ENCODE measurements at regions not wholly inside any gene's neighbourhood (a gene's known extent, or its start where the extent isn't known, plus 50 kb on each side); places are given as distances from the start of the nearest gene placed in this dataset.

- Histone ChIP-seq H3F3A (replicated peaks; ENCODE audit: low read depth) (no peaks in the 10 kb centered on the region), H4K20me1 (replicated peaks; ENCODE audit: insufficient read depth) (no peaks in the 10 kb centered on the region), H3K4me3 (no peak overlapping the region), H3K4me2 (no peak overlapping the region), H3K4me1 (ENCODE audit: insufficient read depth) (peaks cover 25% of the 10 kb centered on the region), H3K36me3 (ENCODE audit: insufficient read depth) (no peaks in the 10 kb centered on the region), H3K79me2 (replicated peaks; ENCODE audit: insufficient read depth) (no peaks in the 10 kb centered on the region), H3K27ac (ENCODE audit: low read depth) (no peak overlapping the region), H3K27me3 (ENCODE audit: insufficient read depth) (no peaks in the 10 kb centered on the region), H2AFZ (no peak overlapping the region), H3K9me2 (ENCODE audit: insufficient read depth) (no peaks in the 10 kb centered on the region; the same call in 1 of the 2 replicates)
- H3K27me3 Mint-ChIP-seq (ENCODE audit: insufficient read depth, low read depth, poor library complexity), result peaks cover 2% of the 10 kb centered on the region
- H3K9me3 Mint-ChIP-seq, result no peaks in the 10 kb centered on the region
- peaks cover 26% of the 10 kb centered on the region for H3K4me1 Mint-ChIP-seq
- no peak for TF ChIP-seq CREB1 (CRISPR knock-in tag; IDR thresholded peaks at IDR 0.05; ENCODE audit: low read depth)
- no peak for TF ChIP-seq JUNB (IDR thresholded peaks at IDR 0.05; ENCODE audit: unreplicated experiment)
- no peak for TF ChIP-seq EZH2 (IDR thresholded peaks at IDR 0.05; ENCODE audit: low read depth, unreplicated experiment)
- no peak for TF ChIP-seq POLR2AphosphoS5 (IDR thresholded peaks at IDR 0.05; ENCODE audit: low read depth)
- H3K36me3 Mint-ChIP-seq (ENCODE audit: low read depth), result no peaks in the 10 kb centered on the region
- 0 out of 3 replicates have a peak, but pooled peaks have one; percentile 20 for ATAC-seq
- H3K4me3 Mint-ChIP-seq, result no peak overlapping the region
- H3K27ac Mint-ChIP-seq, result no peak overlapping the region; the same call in 1 of the 2 replicates
- no peak for DNase-seq (ENCODE audit: low spot score)
Measured at GRCh38 chr9:107540164-107540561, 50.6 kb upstream of the KLF4 start.

GRCh38 chr9:107539427-107540163 is 50.0 kb upstream of the KLF4 start:
- no peak overlapping the region; the same call in 1 of the 2 replicates for H3K27ac Mint-ChIP-seq
- peaks cover 2% of the 10 kb centered on the region for H3K27me3 Mint-ChIP-seq (ENCODE audit: insufficient read depth, low read depth, poor library complexity)

More at GRCh38 chr9:107539427-107540163, 50.0 kb upstream of the KLF4 start:
- H3K4me2 ChIP-seq, result peak overlapping the region; percentile 2; the same call in 1 of the 2 replicates
- no peak overlapping the region for H2AFZ ChIP-seq
- H3F3A ChIP-seq (replicated peaks; ENCODE audit: low read depth), result no peaks in the 10 kb centered on the region
- no peaks in the 10 kb centered on the region for H4K20me1 ChIP-seq (replicated peaks; ENCODE audit: insufficient read depth)
- no peak overlapping the region for H3K27ac ChIP-seq (ENCODE audit: low read depth)
- Mint-ChIP-seq H3K36me3 (ENCODE audit: low read depth) (no peaks in the 10 kb centered on the region), H3K4me1 (peaks cover 22% of the 10 kb centered on the region), H3K4me3 (no peak overlapping the region), H3K9me3 (no peaks in the 10 kb centered on the region)
- peaks cover 20% of the 10 kb centered on the region for H3K4me1 ChIP-seq (ENCODE audit: insufficient read depth)
- H3K27me3 ChIP-seq (ENCODE audit: insufficient read depth), result no peaks in the 10 kb centered on the region
- H3K4me3 ChIP-seq, result no peak overlapping the region
- H3K36me3 ChIP-seq (ENCODE audit: insufficient read depth), result no peaks in the 10 kb centered on the region
- ATAC-seq (peak; percentile 98), DNase-seq (ENCODE audit: low spot score) (peak; percentile 80)
- H3K79me2 ChIP-seq (replicated peaks; ENCODE audit: insufficient read depth), result no peaks in the 10 kb centered on the region
- no peaks in the 10 kb centered on the region; the same call in 1 of the 2 replicates for H3K9me2 ChIP-seq (ENCODE audit: insufficient read depth)
- peak; percentile 44 to 51 for TF ChIP-seq CTCF (conservative IDR thresholded peaks at IDR 0.05; ENCODE audit: low read depth in 2 of 2)
- no peak for TF ChIP-seq POLR2AphosphoS5 (IDR thresholded peaks at IDR 0.05; ENCODE audit: low read depth)
- TF ChIP-seq STAT1 (IDR thresholded peaks at IDR 0.05; ENCODE audit: unreplicated experiment), result no peak
- TF ChIP-seq ZNF462 (CRISPR knock-in tag; IDR thresholded peaks at IDR 0.05), result no peak

Measured in GM23338 (cell line).